AG04450 (cell line): ENCODE measurements at regions not wholly inside any gene's neighbourhood (a gene's known extent, or its start where the extent isn't known, plus 50 kb on each side); places are given as distances from the start of the nearest gene placed in this dataset.

Experiments
- CTCF ChIA-PET: fragments of 300-600, 350-600 bp; formaldehyde crosslinking; extraction: SDS; loops from one replicate; lab custom pipeline; 2022; ENCODE audit warnings: antibody characterized with exemption, inconsistent platforms; lab: Charles Lee
- POLR2A ChIA-PET: fragments of 350-600 bp; formaldehyde crosslinking; extraction: SDS; loops from one replicate; lab custom pipeline; 2021; ENCODE audit warnings: antibody characterized with exemption, inconsistent platforms; lab: Yijun Ruan, JAX
- DNase-seq: peaks from one replicate; pipeline ENCODE4 v3.0.0-alpha.2; 2011; ENCODE audit warnings: low read depth, low spot score
- H3K27ac ChIP-seq: one replicate; pipeline ENCODE4 v1.5.1; 2012; ENCODE audit warnings: low read depth, low read length, control low read depth
- H3K27me3 ChIP-seq: one replicate; pipeline ENCODE4 v1.6.0; 2012; ENCODE audit warnings: low read length; ENCODE audit not compliant: control insufficient read depth, insufficient read depth
- H3K4me3 ChIP-seq: 2 replicates; pipeline ENCODE4 v1.5.1; 2011; ENCODE audit warnings: mild to moderate bottlenecking, low read depth, low read length, control low read depth
- H3K9me3 ChIP-seq: 2 replicates; pipeline ENCODE4 v1.5.1; 2012; ENCODE audit warnings: low read length; ENCODE audit not compliant: control insufficient read depth, insufficient read depth
- CTCF ChIP-seq: IDR thresholded peaks from 2 replicates; pipeline ENCODE4 v1.5.1; 2011; ENCODE audit warnings: low read depth, low read length, control low read depth, inconsistent platforms

GRCh38 chr3:5276934-5277333 lies 89.4 kb downstream of the EDEM1 start:
- H3K27ac ChIP-seq = no peak overlapping the region
- H3K9me3 ChIP-seq = no peaks in the 10 kb centered on the region
- H3K27me3 ChIP-seq = no peaks in the 10 kb centered on the region
- POLR2A ChIA-PET = no interaction called here
- no peak for TF ChIP-seq CTCF
- no peak overlapping the region for H3K4me3 ChIP-seq
- CTCF ChIA-PET = no interaction called here
- no peak for DNase-seq

GRCh38 chr3:5277612-5278236 lies 90.2 kb downstream of the EDEM1 start:
- no peak for DNase-seq
- no peak overlapping the region for H3K4me3 ChIP-seq
- no peak for TF ChIP-seq CTCF
- POLR2A ChIA-PET = no interaction called here
- CTCF ChIA-PET = no interaction called here
- H3K27me3 ChIP-seq = no peaks in the 10 kb centered on the region
- H3K27ac ChIP-seq = no peak overlapping the region
- H3K9me3 ChIP-seq = no peaks in the 10 kb centered on the region

- H3K27me3 ChIP-seq = no peaks in the 10 kb centered on the region
- H3K9me3 ChIP-seq = no peaks in the 10 kb centered on the region
- H3K27ac ChIP-seq = no peak overlapping the region
- ChIA-PET POLR2A (no interaction called here), CTCF (no interaction called here)
- TF ChIP-seq CTCF = no peak
- H3K4me3 ChIP-seq = no peak overlapping the region
- DNase-seq = no peak
Observed at GRCh38 chr3:5278666-5279065, 91.2 kb downstream of the EDEM1 start.

- TF ChIP-seq CTCF = no peak
Observed at GRCh38 chr3:5282703-5283102, 95.2 kb downstream of the EDEM1 start.

GRCh38 chr3:5285439-5285838 lies 97.9 kb downstream of the EDEM1 start:
- H3K27me3 ChIP-seq = no peaks in the 10 kb centered on the region
- no peak for TF ChIP-seq CTCF
- POLR2A ChIA-PET = no interaction called here
- no peak overlapping the region for H3K4me3 ChIP-seq
- CTCF ChIA-PET = no interaction called here
- H3K27ac ChIP-seq = no peak overlapping the region
- no peaks in the 10 kb centered on the region; the same call in 1 of the 2 replicates for H3K9me3 ChIP-seq
- no peak for DNase-seq

More at GRCh38 chr3:5282703-5283102, 95.2 kb downstream of the EDEM1 start:
- H3K9me3 ChIP-seq = no peaks in the 10 kb centered on the region; the same call in 1 of the 2 replicates
- no peak overlapping the region for H3K27ac ChIP-seq
- no peaks in the 10 kb centered on the region for H3K27me3 ChIP-seq
- POLR2A ChIA-PET = no interaction called here
- no peak overlapping the region for H3K4me3 ChIP-seq
- CTCF ChIA-PET = no interaction called here
- DNase-seq = no peak
